OCI-M2 (cell line): ENCODE measurements at regions not wholly inside any gene's neighbourhood (a gene's known extent, or its start where the extent isn't known, plus 50 kb on each side); places are given as distances from the start of the nearest gene placed in this dataset.

Experiments used
- DNase-seq: peaks from one replicate; lab custom pipeline; 2025; ENCODE audit not compliant: unreplicated experiment; lab: John Stamatoyannopoulos, UW

- DNase-seq, result no peak
Observed at GRCh38 chr1:163725551-163725950, 403.8 kb downstream of the NUF2 start.

- DNase-seq, result no peak
Observed at GRCh38 chr1:163730411-163730821, 408.7 kb downstream of the NUF2 start.

- DNase-seq, result no peak
Observed at GRCh38 chr1:163737261-163737660, 415.5 kb downstream of the NUF2 start.

DNA sequence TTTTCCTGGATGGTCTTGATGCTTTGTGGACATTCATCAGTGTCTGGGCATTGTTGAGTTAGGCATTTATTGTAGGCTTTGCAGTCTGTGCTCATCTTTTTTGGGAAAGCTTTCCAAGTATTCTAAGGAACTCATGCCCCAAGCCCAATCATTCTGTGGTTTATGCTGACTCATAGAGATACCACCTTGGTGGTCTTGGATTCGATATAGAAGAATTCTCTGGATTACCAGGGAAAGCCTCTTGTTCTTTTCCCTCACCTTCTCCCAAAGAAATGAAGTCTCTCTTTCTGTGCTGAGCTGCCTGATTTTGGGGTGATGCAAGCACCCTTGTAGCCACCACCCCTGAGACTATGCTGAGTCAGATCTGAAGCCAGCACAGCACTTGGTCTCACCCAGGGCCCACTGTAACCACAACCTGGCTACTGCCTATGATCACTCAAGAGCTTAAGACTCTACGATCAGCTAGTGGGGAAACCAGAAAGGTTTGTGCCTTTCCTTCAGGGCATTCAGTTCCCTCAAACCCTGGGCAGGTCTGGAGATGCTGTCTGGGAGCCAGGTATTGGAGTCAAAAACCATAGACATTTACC lies 422.6 kb downstream of the NUF2 start:
- no peak for DNase-seq

- DNase-seq, result no peak
Observed at GRCh38 chr1:163745204-163745603, 423.4 kb downstream of the NUF2 start.

GRCh38 chr1:163747261-163747660 lies 425.5 kb downstream of the NUF2 start:
- DNase-seq, result no peak

GRCh38 chr1:163747855-163748254 lies 426.1 kb downstream of the NUF2 start:
- no peak for DNase-seq

DNA sequence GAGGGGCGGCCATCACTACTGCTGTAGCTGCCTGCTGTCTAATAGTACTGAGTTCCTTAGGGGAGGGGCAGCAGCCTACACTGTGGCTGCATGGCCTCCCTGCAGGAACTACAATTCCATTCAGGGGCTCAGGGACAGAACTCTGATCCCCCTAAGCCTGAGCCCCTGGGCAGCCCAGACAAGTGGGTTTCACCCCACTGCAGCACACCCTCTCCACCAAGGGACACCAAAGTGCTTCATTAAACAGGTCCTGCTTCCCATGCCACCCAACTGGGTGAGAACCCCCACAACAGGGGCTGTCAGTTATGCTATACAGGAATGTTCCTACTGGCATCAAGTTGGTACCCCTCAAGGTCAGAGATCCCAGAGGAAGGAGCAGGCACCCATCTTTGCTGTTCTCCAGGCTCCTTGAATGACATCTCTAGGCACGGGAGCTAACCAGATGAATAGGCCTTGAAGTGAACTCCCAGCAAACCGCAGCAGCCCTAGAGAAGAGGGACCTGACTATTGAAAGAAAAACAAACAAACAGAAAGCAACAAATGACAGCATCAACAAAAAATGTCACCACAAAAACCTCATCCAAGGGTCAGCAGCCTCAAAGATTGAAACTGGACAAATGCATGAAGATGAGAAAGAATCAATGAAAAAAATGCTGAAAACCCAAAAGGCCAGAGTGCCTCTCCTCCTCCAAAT lies 437.4 kb downstream of the NUF2 start:
- no peak for DNase-seq

GRCh38 chr1:163761898-163762297 lies 440.1 kb downstream of the NUF2 start:
- DNase-seq, result no peak

DNA sequence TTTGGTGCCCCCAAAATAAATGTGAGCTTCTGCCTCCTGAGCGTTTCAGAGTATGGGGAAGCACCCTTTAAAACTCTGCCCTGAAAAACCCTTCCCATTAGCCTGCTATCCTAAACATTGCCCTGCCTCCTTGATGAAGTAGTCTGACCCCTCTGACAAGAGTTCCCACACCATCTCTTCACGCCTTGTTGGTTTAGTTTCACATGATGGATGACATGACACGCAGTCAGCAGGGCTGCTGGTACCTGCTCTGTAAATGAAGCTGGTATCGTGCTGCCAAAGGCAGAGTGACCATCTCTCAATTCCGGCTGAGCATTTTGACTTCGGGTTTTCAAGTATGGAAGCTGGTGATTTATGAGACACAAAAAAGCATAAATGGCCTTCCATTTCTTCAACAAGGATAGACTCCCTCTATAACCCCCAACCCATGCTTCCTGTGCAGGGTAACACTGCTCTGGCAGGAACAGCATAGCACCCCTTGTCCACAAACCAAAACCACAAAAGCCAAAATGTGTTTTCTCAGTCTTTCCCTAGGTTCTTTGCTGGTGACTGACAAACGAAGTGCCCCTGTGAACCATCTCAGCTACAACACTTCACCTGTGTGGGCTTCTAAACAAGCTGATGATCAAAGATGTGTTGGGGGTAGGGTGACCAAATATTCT lies 444.6 kb downstream of the NUF2 start:
- DNase-seq, result no peak

DNA sequence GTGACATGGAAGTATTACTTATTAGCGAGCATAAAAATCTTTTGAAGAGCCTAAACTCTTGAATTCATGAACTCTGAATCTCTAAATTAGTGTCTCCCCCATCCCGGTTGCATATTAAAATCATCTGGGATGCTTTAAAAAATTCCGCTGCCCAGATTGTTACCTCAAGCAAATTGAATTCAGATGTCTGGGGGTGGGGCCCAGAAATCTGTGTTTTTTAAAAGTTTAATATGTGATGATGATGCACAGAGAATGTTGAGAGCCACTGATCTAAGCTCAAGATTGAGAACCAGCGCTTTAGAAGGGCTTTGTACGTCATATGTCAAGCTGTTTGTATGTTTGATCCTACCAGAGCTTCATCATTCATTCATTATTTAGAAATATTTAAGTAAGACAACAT lies 446.8 kb downstream of the NUF2 start:
- DNase-seq, result no peak

GRCh38 chr1:163770265-163770664 lies 448.5 kb downstream of the NUF2 start:
- no peak for DNase-seq

DNA sequence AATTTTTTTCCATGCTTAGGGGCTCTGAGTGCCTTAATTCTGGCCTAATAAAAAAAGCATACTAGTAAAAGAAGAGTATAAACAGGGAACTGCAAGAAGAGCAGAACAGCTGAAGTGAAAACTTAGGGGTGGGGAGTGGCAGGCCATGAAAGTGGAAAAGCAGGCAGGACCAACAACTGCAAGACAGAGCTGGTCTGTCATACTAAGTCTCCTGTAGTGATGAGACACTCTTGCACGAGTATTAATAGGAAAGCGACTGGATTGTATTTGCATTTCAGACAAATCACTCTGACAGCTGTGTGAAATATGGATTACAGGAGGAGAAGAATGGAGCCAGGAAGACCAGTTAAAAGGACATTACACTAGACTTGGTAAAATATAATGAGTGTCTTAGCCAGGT lies 449.9 kb downstream of the NUF2 start:
- no peak for DNase-seq

- DNase-seq, result no peak
Observed at GRCh38 chr1:163772246-163772645, 450.5 kb downstream of the NUF2 start.

GRCh38 chr1:163773396-163773795 lies 451.6 kb downstream of the NUF2 start:
- no peak for DNase-seq

DNA sequence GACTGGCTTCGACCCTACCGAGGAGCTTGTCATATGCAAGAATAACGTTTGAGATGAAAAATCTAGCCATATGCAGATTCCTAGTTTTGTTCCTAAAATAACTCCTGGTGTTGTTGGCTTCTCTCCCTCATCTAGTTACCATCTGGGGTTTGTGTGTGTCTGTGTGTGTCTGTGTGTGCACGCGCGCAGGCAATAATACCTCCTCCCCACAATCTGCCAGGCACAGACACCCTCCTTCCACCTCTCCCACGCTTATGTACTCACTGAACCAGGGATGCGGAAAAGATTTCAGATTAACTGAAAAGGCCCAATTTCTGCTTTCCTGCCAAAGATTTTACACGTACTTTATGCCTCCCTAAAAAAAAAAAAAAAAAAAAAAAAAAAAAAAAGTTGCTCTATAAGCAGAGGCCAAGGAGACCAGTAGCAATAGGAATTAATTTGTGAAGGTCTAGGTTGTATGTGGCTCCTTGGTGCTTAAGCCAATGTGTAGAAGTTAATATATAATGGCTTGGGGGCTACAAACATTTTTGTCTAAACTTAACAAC lies 452.7 kb downstream of the NUF2 start:
- DNase-seq, result no peak

- DNase-seq, result no peak
Observed at GRCh38 chr1:163774978-163775620, 453.3 kb downstream of the NUF2 start.

DNA sequence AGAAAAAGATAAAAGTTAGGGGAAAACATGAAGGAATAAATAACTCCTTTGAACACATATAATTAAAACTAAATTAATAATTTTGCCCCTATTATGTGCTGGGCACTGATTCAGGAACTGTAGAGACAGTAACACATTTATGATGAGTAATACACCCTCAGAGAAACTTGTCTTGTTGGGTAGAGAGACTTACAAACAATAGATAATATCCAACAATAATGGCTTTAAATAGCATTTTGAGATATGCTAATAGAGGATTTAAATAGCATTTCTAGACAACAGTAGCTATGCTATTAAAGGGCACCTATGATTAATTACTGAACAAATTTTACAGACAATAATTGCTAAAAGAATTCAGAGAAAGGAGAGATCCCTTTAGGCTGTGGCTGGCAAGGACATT lies 455.5 kb downstream of the NUF2 start:
- no peak for DNase-seq

- no peak for DNase-seq
Observed at GRCh38 chr1:163781146-163781545, 459.4 kb downstream of the NUF2 start.

- DNase-seq, result no peak
Observed at GRCh38 chr1:163785868-163786405, 464.2 kb downstream of the NUF2 start.

DNA sequence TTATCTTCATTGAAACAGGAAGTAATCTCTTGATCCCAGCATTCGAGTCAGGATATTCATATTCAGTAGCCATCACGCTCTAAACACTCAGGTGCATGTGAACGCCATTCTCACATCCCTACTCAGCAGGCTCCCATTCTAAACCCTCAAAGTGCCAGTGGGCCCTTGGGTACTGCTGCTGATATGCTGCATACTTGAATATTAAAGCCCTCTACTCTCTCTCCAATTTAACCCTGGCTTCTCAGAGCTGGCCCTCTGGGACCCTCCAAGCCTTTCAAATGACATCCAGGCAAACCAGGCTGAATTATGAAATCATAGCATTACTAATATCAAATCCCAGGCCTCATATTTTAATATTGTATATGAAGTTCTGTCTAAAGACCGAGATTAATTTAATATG lies 468.2 kb downstream of the NUF2 start:
- DNase-seq, result no peak
